ENCODE measurements at regions not wholly inside any gene's neighbourhood (a gene's known extent, or its start where the extent isn't known, plus 50 kb on each side); places are given as distances from the start of the nearest gene placed in this dataset.

- TF ChIP-seq CTCF (IDR thresholded peaks at IDR 0.05): no peak
- no peak for TF ChIP-seq POLR2A (IDR thresholded peaks at IDR 0.05)
Measured at GRCh38 chr11:86175191-86175590, 69.4 kb upstream of the EED start.

Data from thyroid gland (tissue), 4 donors.